Activated naive CD8-positive, alpha-beta T cell treated with anti-CD3 and anti-CD28 coated beads, Interleukin-2, amount 10 ng/mL, durations not matched to agents 7 days and 5 days (primary cell): ENCODE measurements at regions not wholly inside any gene's neighbourhood (a gene's known extent, or its start where the extent isn't known, plus 50 kb on each side); places are given as distances from the start of the nearest gene placed in this dataset.

ENCODE experiments used
- ATAC-seq: fragments of 150-1000 bp; cut with Tn5 transposase; one replicate; pipeline ENCODE4 v1.10.0; 2021; ENCODE audit warnings: low read depth, moderate library complexity
- POLR2A ChIA-PET: fragments of 350-600 bp; sonication (Branson Sonifier 250); formaldehyde crosslinking; loops from one replicate; lab custom pipeline; 2021; ENCODE audit warnings: antibody characterized with exemption; lab: Charles Lee
- DNase-seq: peaks from one replicate; pipeline ENCODE4 v3.0.0; 2021
- H3K27ac Mint-ChIP-seq: one replicate; pipeline ENCODE4 v1.8.0; 2022; ENCODE audit warnings: mild to moderate bottlenecking, mixed read lengths
- H3K27me3 Mint-ChIP-seq: one replicate; pipeline ENCODE4 v1.8.0; 2022; ENCODE audit warnings: mild to moderate bottlenecking, moderate library complexity, mixed read lengths
- H3K36me3 Mint-ChIP-seq: one replicate; pipeline ENCODE4 v1.8.0; 2021; ENCODE audit warnings: mild to moderate bottlenecking, mixed read lengths
- H3K4me1 Mint-ChIP-seq: one replicate; pipeline ENCODE4 v1.8.0; 2021; ENCODE audit warnings: mixed read lengths
- H3K4me3 Mint-ChIP-seq: one replicate; pipeline ENCODE4 v1.8.0; 2022; ENCODE audit warnings: mild to moderate bottlenecking, moderate library complexity, mixed read lengths
- H3K9me3 Mint-ChIP-seq: one replicate; pipeline ENCODE4 v1.8.0; 2021; ENCODE audit warnings: mixed read lengths

GRCh38 chr3:70565861-70566260 is 253.4 kb upstream of the MDFIC2 start:
- Mint-ChIP-seq H3K4me1 (no peaks in the 10 kb centered on the region), H3K36me3 (no peaks in the 10 kb centered on the region)

GRCh38 chr3:70564552-70564951 is 252.1 kb upstream of the MDFIC2 start:
- POLR2A ChIA-PET = no interaction called here
- DNase-seq (no peak), ATAC-seq (no peak)
- Mint-ChIP-seq H3K27me3 (peaks cover 6% of the 10 kb centered on the region), H3K27ac (no peak overlapping the region), H3K36me3 (no peaks in the 10 kb centered on the region), H3K4me3 (no peak overlapping the region), H3K4me1 (no peaks in the 10 kb centered on the region), H3K9me3 (peaks cover 6% of the 10 kb centered on the region)

More at GRCh38 chr3:70565861-70566260, 253.4 kb upstream of the MDFIC2 start:
- Mint-ChIP-seq H3K4me3 (no peak overlapping the region), H3K9me3 (peaks cover 11% of the 10 kb centered on the region), H3K27me3 (peaks cover 6% of the 10 kb centered on the region), H3K27ac (no peak overlapping the region)
- no peak for ATAC-seq
- POLR2A ChIA-PET = no interaction called here
- no peak for DNase-seq

GRCh38 chr3:70561796-70562195 is 249.4 kb upstream of the MDFIC2 start:
- peaks cover 4% of the 10 kb centered on the region for H3K4me1 Mint-ChIP-seq
- peaks cover 6% of the 10 kb centered on the region for H3K27me3 Mint-ChIP-seq
- H3K4me3 Mint-ChIP-seq = no peak overlapping the region
- ATAC-seq (no peak), DNase-seq (no peak)
- POLR2A ChIA-PET = no interaction called here
- H3K36me3 Mint-ChIP-seq = no peaks in the 10 kb centered on the region
- H3K27ac Mint-ChIP-seq = no peak overlapping the region
- H3K9me3 Mint-ChIP-seq = peaks cover 6% of the 10 kb centered on the region

GRCh38 chr3:70558956-70559355 is 246.5 kb upstream of the MDFIC2 start:
- H3K4me1 Mint-ChIP-seq = peaks cover 4% of the 10 kb centered on the region
- no peak overlapping the region for H3K4me3 Mint-ChIP-seq
- no peaks in the 10 kb centered on the region for H3K36me3 Mint-ChIP-seq
- DNase-seq (no peak), ATAC-seq (no peak)
- peaks cover 6% of the 10 kb centered on the region for H3K27me3 Mint-ChIP-seq
- H3K27ac Mint-ChIP-seq = no peak overlapping the region
- H3K9me3 Mint-ChIP-seq = peaks cover 3% of the 10 kb centered on the region
- POLR2A ChIA-PET = interaction anchor here (0.6 kb wide), 1 partner anchor 1356 kb away, joined by 3 read pairs; no protein-coding TSS in a partner anchor

GRCh38 chr3:70557976-70558375 is 245.5 kb upstream of the MDFIC2 start:
- ATAC-seq (no peak), DNase-seq (no peak)
- no peaks in the 10 kb centered on the region for H3K36me3 Mint-ChIP-seq
- POLR2A ChIA-PET = no interaction called here
- H3K9me3 Mint-ChIP-seq = no peaks in the 10 kb centered on the region
- peaks cover 4% of the 10 kb centered on the region for H3K4me1 Mint-ChIP-seq
- H3K4me3 Mint-ChIP-seq = no peak overlapping the region
- H3K27me3 Mint-ChIP-seq = peaks cover 3% of the 10 kb centered on the region
- H3K27ac Mint-ChIP-seq = no peak overlapping the region

GRCh38 chr3:70556056-70556455 is 243.6 kb upstream of the MDFIC2 start:
- Mint-ChIP-seq H3K27ac (no peak overlapping the region), H3K4me3 (no peak overlapping the region), H3K36me3 (no peaks in the 10 kb centered on the region), H3K4me1 (peaks cover 4% of the 10 kb centered on the region), H3K9me3 (no peaks in the 10 kb centered on the region), H3K27me3 (no peaks in the 10 kb centered on the region)
- ATAC-seq (no peak), DNase-seq (no peak)
- POLR2A ChIA-PET = no interaction called here

- no peak overlapping the region for H3K4me3 Mint-ChIP-seq
- peaks cover 4% of the 10 kb centered on the region for H3K4me1 Mint-ChIP-seq
- H3K27me3 Mint-ChIP-seq = no peaks in the 10 kb centered on the region
- no peak for ATAC-seq
- POLR2A ChIA-PET = no interaction called here
- H3K9me3 Mint-ChIP-seq = no peaks in the 10 kb centered on the region
- no peak for DNase-seq
- no peaks in the 10 kb centered on the region for H3K36me3 Mint-ChIP-seq
- H3K27ac Mint-ChIP-seq = no peak overlapping the region
Measured at GRCh38 chr3:70554170-70554569, 241.7 kb upstream of the MDFIC2 start.

GRCh38 chr3:70550723-70551319 is 238.4 kb upstream of the MDFIC2 start:
- ATAC-seq = peak; percentile 82
- no peak overlapping the region for H3K27ac Mint-ChIP-seq
- H3K4me3 Mint-ChIP-seq = no peak overlapping the region
- POLR2A ChIA-PET = no interaction called here
- no peaks in the 10 kb centered on the region for H3K4me1 Mint-ChIP-seq
- H3K9me3 Mint-ChIP-seq = no peaks in the 10 kb centered on the region
- peak; percentile 78 for DNase-seq
- H3K36me3 Mint-ChIP-seq = no peaks in the 10 kb centered on the region
- H3K27me3 Mint-ChIP-seq = no peaks in the 10 kb centered on the region

GRCh38 chr3:70546679-70547078 is 234.2 kb upstream of the MDFIC2 start:
- no peak for ATAC-seq
- H3K27ac Mint-ChIP-seq = no peak overlapping the region
- POLR2A ChIA-PET = no interaction called here

GRCh38 chr3:70543493-70543892 is 231.1 kb upstream of the MDFIC2 start:
- H3K9me3 Mint-ChIP-seq = no peaks in the 10 kb centered on the region
- peaks cover 3% of the 10 kb centered on the region for H3K27me3 Mint-ChIP-seq
- no peaks in the 10 kb centered on the region for H3K4me1 Mint-ChIP-seq

More at GRCh38 chr3:70546679-70547078, 234.2 kb upstream of the MDFIC2 start:
- H3K9me3 Mint-ChIP-seq = no peaks in the 10 kb centered on the region
- no peak overlapping the region for H3K4me3 Mint-ChIP-seq
- peaks cover 3% of the 10 kb centered on the region for H3K27me3 Mint-ChIP-seq
- H3K4me1 Mint-ChIP-seq = no peaks in the 10 kb centered on the region
- DNase-seq = no peak
- H3K36me3 Mint-ChIP-seq = no peaks in the 10 kb centered on the region

GRCh38 chr3:70539908-70540307 is 227.5 kb upstream of the MDFIC2 start:
- POLR2A ChIA-PET = no interaction called here
- Mint-ChIP-seq H3K4me3 (no peak overlapping the region), H3K9me3 (no peaks in the 10 kb centered on the region), H3K27me3 (peaks cover 20% of the 10 kb centered on the region), H3K36me3 (no peaks in the 10 kb centered on the region), H3K4me1 (no peaks in the 10 kb centered on the region), H3K27ac (no peak overlapping the region)
- ATAC-seq (no peak), DNase-seq (no peak)

More at GRCh38 chr3:70543493-70543892, 231.1 kb upstream of the MDFIC2 start:
- Mint-ChIP-seq H3K36me3 (no peaks in the 10 kb centered on the region), H3K4me3 (no peak overlapping the region), H3K27ac (no peak overlapping the region)
- no peak for ATAC-seq
- DNase-seq = no peak
- POLR2A ChIA-PET = no interaction called here

- Mint-ChIP-seq H3K36me3 (no peaks in the 10 kb centered on the region), H3K4me1 (no peaks in the 10 kb centered on the region), H3K27me3 (peaks cover 29% of the 10 kb centered on the region), H3K9me3 (no peaks in the 10 kb centered on the region), H3K4me3 (no peak overlapping the region), H3K27ac (no peak overlapping the region)
- POLR2A ChIA-PET = no interaction called here
- DNase-seq (no peak), ATAC-seq (no peak)
Measured at GRCh38 chr3:70532806-70533205, 220.4 kb upstream of the MDFIC2 start.

GRCh38 chr3:70531838-70532489 is 219.5 kb upstream of the MDFIC2 start:
- Mint-ChIP-seq H3K36me3 (no peaks in the 10 kb centered on the region), H3K9me3 (no peaks in the 10 kb centered on the region), H3K4me3 (no peak overlapping the region), H3K27me3 (peaks cover 22% of the 10 kb centered on the region), H3K27ac (no peak overlapping the region), H3K4me1 (no peaks in the 10 kb centered on the region)
- DNase-seq (no peak), ATAC-seq (no peak)
- POLR2A ChIA-PET = no interaction called here

GRCh38 chr3:70531063-70531657 is 218.7 kb upstream of the MDFIC2 start:
- Mint-ChIP-seq H3K9me3 (no peaks in the 10 kb centered on the region), H3K36me3 (no peaks in the 10 kb centered on the region), H3K27me3 (peaks cover 16% of the 10 kb centered on the region), H3K27ac (no peak overlapping the region), H3K4me1 (no peaks in the 10 kb centered on the region), H3K4me3 (no peak overlapping the region)
- POLR2A ChIA-PET = no interaction called here
- no peak for ATAC-seq
- DNase-seq = no peak
